C1 segment of cervical spinal cord (tissue), 14 donors: ENCODE measurements at regions not wholly inside any gene's neighbourhood (a gene's known extent, or its start where the extent isn't known, plus 50 kb on each side); places are given as distances from the start of the nearest gene placed in this dataset.
"Not testable (repeated sequence)": the region's sequence is repeated elsewhere in the genome, so short reads cannot be mapped to it uniquely, and the experiment has no call there.

Source experiments
- DNase-seq, 14 donors: peaks; one replicate each; lab custom pipeline; 2025; lab: John Stamatoyannopoulos, UW

DNA sequence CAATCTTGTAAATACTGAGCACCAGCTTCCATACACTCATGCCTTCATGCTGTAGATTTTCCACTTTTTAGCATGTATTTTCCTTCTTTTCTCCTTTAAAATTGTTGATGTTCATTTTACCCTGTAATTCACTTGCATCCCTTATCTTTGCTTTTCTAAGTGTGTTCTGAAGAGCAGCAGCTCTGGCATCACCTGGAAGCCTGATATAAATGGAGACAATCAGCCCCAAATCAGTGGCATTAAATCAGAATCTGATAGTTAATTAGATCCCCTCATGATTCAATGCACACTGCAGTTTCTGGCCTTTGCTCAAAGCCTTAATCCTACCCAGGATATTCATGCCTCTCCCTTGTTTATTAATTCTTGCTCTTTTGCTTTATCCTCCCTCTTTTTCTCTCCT, 942.4 kb downstream of the XPNPEP1 start:
- no peak for DNase-seq

DNA sequence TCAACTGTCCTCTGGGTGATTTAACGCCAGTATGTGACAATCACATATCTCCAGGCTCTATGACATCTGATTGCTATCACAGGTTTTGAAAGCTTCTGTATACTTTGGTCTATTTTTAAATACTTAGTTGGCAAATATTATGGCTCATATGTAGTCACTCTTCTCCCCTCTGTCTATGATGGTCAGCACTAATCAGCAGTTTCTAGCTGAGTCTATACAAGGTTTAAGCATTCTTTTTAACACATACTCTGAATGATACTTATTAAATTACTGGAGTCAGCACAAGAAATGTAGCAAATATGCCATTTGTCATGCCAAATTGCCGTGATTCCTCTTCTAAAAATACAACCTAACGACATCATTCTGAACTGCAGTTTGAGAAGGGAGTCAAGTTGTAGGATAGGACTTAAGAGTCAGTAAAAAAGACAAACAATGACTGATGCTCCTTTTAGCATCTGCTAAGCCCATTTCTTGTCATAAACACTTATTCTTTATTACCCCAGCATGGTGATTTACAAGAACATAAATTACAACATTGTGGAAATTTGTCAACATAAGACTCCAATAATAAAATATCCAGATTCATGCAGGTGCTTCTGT, 947.8 kb downstream of the XPNPEP1 start:
- DNase-seq: no peak

DNA sequence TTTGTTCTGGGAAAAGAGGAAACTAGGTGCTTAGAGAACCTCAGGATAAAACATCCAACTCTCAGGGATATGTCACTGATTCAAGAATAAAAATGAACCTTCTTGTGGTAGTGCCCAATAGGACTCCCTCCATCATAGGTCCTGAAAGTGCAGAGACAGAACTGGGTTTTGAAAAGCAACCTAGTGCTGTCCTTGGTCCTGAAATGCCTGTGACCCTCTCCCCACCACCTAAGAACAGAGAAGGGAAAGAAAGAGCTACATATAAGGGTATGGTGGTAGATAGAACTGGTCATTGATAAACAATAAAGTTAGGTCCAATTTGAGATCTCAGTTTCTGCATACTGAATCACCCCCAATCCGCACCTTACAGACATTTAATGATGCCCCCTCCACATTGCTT, 953.3 kb downstream of the XPNPEP1 start:
- DNase-seq: no peak

DNA sequence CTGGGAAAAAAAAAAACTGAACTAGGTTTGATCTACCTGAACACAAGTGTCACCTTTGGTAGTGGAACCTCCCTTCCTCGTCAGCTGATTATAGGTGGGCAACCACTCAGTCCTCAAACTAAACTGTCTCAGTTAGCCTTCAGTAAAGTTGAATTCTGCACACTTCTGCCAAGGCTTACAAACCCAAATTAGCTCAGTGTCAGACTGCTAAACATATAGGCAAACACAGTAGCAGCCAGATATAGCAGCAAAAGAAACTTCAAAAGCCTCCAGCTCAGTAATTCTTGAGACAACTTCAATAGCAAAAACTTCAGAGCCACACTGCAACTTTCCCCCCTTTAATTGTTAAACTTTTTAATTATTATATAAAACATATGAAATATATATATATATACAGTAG, 956.9 kb downstream of the XPNPEP1 start:
- no peak for DNase-seq

DNA sequence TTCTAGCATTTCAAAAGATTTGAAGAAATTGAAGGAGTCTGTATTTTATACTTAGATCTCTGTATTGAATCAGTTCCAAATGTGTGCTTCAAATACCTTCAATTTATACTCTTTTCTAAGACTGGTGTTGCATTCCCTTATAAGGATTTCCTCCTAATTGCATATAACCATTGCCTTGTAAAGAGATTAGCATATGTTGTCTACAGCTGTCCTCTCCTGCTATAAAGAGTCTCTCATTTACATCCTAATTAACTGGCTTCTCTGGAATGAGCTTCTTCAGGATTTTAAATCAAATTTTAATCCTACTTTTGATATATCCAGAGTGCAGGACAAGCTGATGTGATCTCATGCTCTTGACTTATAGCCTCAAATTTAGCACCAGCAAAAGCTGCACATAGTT, 957.3 kb downstream of the XPNPEP1 start:
- DNase-seq: no peak

DNA sequence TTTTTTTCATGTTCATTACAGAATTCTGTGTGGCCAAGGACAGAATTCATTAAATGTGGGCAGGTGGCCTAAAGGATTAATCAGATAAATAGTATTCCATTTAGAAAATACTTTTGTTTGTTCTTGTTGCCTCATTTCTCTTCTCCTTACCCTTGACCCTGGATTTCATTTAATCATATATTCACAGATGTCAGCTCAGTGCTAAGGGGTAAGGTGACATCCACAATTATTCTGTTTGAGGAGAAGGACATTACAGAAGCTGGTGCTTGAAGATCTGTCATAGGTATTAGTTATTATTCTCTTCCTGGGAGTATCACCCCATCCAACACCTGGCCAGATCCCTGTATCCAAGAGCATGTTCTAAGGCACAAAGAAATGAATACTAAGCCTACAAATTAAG, 961.1 kb downstream of the XPNPEP1 start:
- no peak for DNase-seq

DNA sequence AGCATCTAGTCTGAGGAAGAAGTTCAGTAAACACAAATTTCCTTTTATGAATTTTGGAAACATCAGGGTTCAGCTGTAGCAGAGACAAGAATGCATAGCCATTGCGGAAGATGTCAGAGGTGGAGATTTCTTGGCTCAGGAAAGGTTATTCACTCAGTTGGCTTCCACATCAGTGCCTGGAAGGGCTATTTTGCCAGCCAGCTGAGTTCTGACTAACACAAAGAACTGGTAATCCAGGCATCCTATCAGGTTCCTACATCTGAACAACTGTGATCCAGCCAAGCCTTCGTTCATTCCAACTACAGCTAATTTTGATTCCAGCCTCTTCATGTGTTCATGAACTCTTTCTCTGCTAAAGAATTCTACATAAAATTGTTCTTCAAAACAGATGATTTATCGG, 965.6 kb downstream of the XPNPEP1 start:
- no peak for DNase-seq

DNA sequence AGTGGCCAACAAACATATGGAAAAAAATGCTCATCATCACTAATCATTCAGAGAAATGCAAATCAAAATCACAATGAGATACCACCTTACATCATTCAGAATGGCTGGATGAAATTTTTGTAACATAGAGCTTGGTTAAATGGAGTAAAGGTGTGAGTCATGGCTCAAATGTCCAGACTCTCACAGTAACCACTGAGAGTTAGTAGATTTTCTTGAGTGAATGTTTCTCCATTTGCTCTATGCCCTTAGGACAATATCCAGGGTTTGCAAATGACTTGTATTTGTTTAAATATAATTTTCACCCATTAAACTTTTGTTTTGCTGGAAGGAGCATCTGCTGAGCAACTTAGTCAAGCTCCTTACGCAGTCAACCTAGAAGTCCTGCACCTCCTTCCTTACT, 967.2 kb downstream of the XPNPEP1 start:
- no peak for DNase-seq

DNA sequence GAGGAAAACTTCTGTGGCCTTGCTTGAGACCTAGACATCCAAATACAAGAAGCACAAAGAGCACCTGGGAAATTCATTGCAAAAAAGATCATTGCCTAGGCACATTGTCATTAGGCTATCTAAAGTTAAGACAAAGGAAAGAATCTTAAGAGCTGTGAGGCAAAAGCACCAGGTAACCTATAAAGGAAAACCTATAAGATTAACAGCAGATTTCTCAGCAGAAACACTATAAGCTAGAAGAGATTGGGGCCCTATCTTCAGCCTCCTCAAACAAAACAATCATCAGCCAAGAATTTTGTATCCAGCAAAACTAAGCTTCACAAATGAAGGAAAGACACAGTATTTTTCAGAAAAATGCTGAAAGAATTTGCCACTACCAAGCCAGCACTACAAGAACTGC, 1003.3 kb downstream of the XPNPEP1 start:
- not testable (repeated sequence) for DNase-seq

DNA sequence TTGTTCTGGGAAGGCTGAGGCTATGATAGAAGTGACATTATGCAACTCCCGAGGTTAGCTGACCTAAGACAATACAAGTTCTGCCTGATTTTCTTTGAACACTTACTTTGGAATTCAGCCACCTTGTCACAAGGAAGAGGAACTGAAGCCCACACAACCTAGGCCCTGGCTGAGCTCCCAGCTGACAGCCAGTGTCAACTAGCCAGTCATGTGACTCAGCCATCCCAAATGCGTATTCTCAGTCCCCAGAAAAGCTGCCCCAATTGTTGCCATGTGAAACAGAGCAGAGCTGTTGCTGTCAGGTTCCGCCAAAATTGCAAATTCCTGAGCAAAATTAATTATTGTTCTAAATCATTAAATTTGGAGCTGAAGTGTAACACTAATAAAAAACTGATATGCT, 1010.0 kb downstream of the XPNPEP1 start:
- DNase-seq: peak in 3 of 14 donors; percentile 1 to 3 (median 3)

DNA sequence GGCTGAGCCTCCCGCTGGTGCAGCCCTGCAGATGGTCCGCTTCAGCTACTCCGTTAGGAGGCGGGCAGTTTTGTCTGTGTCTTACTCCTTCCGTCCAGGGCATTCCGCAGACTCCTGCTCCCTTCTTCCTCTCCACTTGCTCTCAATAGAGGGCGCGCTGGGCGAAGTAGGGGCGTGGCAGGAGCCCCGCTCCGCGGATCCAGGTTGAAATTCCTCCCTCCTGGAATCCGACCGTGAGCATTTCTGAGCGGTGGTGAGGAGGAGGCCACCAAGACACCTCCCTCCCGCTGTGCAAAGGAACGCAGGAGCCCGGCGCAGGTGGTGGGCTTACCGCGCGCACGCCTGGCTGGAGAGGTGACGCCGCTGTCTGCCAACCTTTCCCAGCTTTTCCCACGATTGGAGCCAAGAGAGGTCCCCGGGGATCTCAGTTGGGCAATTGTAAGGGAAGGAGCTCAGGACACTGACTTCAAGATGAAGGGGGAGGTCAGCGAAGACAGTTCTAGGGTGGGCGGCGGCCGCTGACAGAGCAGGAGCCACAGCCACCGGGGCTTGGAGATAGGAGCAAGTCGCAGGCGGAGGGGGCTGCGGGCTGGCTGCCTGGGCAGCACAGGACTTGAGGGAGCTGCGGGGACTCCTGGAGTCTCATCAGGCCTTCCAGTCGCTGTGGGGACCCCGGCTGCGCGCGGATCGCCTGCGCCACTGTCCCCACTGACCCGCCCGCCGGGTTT, 1011.3 kb downstream of the XPNPEP1 start:
- DNase-seq: peak in 10 of 14 donors; percentile 2 to 32 (median 8)

DNA sequence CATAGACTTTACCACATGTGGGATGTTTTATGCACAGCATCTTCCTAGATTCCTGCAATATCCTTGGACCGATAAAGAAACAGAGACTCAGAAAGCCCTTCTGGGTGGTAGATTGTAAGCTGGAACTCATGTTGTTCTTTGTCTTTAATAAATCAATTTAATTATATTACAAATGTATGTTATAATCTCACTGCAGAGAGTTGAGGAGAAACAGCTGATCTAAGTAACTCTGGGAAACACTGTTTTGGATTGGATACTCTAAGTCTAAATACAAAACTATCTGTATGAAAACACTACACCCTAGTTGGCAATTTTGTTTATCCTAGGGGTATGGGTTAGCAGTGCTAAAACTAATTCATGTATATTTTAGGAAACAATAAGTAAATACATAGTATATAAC, 1015.2 kb downstream of the XPNPEP1 start:
- DNase-seq: no peak

DNA sequence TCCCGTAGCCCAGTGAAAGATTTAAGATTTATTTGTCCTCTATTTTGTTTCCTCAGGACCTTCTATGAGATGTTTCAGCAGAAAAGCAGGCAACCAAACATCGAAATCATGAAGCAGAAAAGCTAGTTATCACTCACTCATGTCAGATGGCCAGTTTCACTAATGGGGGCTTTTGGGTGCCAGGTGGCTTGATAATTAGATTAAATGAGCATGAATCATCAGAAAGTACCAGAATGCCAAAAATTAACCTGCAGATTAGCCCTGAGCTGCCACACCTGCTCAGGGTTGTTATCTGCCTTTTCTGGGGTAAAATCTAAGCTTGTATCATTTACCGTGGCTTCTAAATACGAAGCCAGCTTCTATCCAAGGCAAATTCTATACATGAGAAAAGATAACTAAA, 1017.5 kb downstream of the XPNPEP1 start:
- no peak for DNase-seq

DNA sequence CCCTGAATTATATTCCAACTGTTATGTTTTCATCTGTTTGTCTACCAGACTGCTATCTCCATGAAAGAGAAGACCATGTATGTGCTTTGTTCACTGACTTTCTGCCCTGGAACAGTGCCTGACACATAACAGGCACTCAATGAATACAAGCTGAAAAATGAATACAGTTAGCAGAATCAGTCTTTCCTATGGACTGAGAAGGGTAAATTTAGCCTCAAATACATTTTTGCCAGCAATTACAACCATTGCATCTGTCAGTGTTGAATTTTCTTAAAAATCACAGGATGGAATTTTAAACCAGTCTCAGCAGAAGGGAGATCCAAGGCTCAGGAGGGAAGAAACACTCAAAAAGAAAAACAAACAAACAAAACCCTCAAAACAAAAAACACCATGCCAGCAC, 1018.1 kb downstream of the XPNPEP1 start:
- DNase-seq: no peak

DNA sequence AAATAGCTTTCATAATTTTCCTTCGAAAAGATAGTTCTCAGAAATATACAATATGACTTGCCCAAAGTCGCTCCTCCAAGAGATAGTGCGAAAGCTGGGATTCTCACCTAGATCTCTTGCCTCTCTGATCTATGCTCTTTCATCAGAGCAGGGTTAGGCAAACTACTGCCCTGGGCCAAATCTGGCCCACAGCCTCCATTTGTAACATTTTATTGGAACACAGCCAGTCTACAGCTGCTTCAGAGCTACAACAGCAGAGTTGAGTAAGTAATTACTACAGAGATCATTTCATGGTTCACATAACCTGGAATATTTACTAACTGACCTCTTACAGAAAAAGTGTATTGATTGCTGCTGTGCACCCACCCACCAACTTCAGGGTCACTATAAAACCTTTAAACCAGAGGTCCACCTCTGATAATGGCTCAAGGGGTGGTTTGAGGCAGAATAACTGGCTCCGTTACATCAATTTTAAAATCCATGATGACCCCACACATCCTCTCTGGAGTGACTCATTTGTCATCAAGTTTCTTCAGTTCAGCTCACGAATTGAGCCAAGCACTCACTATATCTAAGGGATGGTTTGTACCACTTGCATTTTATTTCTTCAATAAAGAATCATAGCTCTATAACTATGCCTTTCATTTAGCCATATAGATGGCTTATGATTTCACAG, 1019.0 kb downstream of the XPNPEP1 start:
- DNase-seq: no peak

DNA sequence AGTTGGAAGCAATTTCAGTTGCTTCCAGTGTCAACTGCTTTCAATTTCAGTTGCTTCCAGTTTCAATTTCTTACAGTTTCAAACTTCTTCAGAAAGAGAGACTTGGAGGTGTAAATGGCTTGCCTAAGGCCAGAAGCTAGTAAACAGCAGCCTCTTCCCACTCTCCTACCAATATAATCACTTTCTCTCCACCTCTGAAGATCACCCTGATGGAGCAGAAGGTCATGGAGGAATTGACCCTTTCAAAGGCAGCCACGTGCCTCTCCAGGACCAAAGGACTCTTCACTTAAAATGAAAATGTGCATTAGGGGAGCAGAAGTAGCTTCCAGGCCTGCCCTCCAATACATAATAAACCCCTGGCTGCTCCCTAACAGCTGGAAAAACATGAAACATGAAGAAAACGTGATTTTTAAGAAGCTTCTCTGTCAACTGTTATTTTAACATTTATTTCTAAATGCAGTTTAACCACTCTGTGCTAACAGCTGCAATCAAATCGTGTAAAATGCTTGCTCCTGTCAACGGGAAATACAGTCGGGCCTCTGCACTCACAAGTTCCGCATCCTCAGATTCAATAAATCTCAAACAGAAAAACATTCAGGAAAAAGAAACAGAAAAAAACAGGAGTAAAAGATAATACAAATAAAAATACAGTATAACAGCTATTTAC, 1020.6 kb downstream of the XPNPEP1 start:
- no peak for DNase-seq

DNA sequence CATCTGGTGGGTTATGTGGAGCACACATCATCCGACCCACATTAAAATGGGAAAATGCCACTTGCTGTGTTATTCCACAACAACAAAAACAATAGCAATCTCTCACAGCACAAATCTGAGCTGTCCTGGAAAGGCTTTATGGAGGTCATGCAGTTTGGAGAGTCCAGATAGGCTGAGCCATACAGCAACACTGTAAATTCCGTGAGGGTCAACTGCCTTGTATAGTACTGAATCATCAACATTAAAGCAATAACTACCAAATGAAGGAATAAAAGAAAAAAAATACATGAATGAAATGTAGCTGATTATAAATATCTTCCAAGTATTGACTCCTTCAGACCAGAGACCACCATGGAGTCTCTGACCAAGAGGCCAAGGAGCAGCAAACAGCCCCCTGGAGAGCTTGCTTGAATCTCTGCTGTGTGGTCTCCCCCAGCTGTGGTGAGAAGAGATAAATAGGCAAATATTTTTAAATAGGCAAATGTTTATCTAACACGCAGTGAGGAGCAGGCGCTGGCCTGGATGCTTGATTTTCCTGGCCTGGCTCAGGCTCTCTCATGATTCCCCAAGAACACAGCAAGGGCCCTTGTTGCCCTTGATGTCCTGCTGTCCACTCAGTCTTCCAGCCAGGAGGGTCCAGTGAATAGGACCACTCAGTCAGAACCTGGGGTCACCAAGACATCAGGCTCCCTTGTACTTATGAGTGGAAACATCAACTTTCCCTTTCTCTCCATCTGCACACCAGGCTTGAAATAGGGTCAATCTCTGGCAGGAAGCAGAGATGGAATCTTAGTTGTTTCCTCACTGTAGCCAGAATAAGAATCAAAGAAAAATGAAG, 1021.3 kb downstream of the XPNPEP1 start:
- no peak for DNase-seq

DNA sequence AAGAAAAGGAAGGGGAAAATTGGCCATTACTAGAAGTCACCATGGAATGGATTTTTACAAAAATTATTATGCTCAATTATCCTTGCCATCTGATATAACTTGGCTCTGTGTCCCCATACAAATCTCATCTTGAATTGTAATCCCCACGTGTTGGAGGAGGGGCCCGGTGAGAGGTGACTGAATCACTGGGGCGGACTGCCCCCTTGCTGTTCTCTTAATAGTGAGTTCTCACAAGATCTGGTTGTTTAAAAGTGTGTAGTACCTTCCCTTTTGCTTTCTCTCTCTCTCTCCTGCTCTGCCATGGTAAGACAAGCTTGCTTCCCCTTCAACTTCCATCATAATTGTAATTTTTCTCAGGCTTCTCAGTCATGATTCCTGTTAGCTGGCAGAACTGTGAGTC, 1023.6 kb downstream of the XPNPEP1 start:
- no peak for DNase-seq

DNA sequence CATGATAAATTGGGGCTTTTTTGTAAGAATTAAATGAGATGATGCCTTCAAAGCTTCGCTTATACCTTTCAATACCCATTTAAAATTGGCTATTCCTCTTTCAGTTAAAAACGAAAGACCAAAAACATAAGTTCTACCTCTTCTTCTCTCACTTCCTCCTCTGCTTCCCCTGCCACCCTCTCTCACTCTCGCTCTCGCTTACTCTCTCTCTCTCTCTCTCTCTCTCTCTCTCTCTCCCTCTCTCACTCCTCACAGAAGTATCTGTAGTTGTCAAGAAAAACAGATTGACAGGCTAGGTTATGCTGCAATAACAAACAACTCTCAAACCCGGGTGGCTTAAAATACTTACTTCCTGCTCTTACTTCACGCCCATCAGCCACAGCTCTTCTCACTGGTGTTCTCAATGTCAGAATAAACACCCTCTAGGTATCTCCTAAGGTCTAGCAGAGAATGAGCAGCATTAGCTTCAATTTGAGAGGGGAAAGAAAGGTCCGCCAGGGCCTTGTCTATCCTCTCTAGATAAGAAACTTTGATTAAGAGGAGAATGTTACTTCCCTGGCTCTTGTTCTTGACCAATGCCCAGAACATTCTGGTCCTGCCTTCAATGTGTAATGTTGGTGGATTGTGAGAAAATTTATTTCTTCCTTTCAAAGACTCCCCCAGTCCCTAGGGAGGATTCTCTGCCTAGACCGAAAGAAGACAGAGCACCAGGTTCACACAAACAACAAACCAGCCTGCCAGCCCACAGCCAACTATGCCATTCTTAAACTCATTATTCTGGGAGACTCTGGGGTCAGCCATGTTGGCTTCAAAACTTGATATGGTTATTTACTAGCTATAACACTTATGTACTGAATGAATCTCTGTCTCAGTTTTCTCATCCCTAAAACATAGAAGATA, 1028.7 kb downstream of the XPNPEP1 start:
- DNase-seq: no peak

DNA sequence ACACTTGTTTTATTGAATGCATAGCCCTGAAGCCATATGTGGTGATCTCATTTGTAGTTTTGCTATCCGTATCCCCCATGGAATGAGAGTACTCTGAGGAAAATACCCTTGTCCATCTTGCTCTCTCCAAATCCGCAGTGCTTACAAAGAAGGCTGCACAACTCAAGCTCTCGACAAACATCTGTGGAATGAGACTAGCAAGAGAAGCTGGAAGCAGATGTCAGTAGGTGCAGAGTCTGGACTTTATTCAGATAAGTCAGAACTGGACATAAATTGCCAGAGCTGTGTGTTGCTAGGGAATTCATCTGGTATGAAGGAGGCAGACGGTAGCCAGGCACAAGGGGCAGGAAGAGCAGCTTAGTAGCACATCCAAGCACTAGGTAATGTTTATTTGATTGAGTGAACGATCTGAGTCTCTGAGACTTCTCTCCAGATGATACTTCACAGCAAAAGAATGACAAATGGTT, 1046.2 kb downstream of the XPNPEP1 start:
- no peak for DNase-seq
